GM13977 (cell line): ENCODE measurements at regions not wholly inside any gene's neighbourhood (a gene's known extent, or its start where the extent isn't known, plus 50 kb on each side); places are given as distances from the start of the nearest gene placed in this dataset.
"Not testable (repeated sequence)": the region's sequence is repeated elsewhere in the genome, so short reads cannot be mapped to it uniquely, and the experiment has no call there.

ENCODE experiments used
- DNase-seq: peaks from one replicate; pipeline ENCODE4 v3.0.0; 2012; ENCODE audit warnings: low spot score
- in situ Hi-C: fragments of 300-500 bp; cut with MboI; formaldehyde crosslinking; loops from one replicate; pipeline ENCODE4 v1.12.0; 2022; ENCODE audit warnings: low sequenced_read_pairs, low pct_unique_long_range_greater_than_20kb, mixed read lengths, inconsistent platforms; ENCODE audit not compliant: unreplicated experiment
- TF ChIP-seq, protein P1 (sequence below): IDR thresholded peaks from 2 replicates; pipeline ENCODE4 v1.5.1; 2012; ENCODE audit warnings: mild to moderate bottlenecking, control low read depth; ENCODE audit not compliant: insufficient read depth; ENCODE audit errors: extremely low read depth, missing control alignments

DNA sequence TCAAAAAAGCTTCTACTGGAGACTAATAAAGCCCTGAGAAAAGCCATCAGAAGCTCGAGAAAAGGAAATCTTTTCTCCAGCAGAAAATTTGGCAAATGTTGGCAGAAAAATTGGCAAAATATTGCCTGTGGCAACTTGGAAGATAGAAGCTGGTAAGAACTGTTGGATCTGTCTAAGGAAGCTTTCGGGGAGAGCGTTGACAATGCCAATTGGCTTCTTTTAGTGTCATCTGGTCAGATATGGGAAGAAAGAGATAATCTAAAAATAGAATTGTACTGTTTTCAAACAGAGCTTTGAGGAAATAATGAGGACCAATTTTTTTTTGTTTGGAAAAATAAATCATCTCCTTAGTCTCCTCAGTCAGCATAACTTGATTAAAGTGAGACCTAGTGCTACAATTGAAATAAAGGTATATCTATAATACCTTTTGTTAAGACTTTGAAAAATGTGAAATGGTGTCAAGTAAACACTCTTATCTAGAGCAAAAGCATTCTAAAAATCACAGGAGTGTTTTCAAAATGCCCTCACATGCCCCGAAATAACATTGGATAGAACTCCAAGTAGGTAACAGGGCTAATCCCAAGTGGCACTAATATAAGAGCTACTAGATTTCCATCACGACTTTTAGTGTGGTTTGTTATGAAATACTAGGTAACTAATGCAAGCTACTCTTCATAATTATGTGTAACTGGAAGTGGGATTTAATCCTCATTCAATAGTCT, 882.2 kb upstream of the B3GALT2 start:
- DNase-seq = no peak
- TF ChIP-seq, protein P1, sequence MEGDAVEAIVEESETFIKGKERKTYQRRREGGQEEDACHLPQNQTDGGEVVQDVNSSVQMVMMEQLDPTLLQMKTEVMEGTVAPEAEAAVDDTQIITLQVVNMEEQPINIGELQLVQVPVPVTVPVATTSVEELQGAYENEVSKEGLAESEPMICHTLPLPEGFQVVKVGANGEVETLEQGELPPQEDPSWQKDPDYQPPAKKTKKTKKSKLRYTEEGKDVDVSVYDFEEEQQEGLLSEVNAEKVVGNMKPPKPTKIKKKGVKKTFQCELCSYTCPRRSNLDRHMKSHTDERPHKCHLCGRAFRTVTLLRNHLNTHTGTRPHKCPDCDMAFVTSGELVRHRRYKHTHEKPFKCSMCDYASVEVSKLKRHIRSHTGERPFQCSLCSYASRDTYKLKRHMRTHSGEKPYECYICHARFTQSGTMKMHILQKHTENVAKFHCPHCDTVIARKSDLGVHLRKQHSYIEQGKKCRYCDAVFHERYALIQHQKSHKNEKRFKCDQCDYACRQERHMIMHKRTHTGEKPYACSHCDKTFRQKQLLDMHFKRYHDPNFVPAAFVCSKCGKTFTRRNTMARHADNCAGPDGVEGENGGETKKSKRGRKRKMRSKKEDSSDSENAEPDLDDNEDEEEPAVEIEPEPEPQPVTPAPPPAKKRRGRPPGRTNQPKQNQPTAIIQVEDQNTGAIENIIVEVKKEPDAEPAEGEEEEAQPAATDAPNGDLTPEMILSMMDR = no peak
- in situ Hi-C loops = no loop called here

DNA sequence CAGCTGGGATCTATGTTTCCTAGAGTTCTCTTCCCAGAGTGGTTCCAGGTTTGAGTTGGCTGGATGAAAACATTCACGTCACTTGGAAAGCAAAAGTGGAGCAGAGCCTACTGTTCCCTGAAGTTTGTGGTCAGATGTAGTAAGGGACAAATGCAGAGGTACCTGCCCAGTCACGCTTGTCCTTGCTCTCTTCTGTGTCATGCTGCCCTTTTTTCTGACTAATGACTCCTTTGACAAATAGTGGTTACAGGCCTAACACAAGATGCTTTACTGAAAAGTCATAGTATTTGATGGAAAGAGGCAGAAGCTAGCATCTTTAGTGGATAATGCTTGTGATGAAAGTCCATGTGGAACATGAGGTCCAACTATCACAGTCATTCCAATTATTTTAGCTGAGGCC, 881.4 kb upstream of the B3GALT2 start:
- DNase-seq = no peak
- TF ChIP-seq, protein P1 = no peak
- in situ Hi-C loops = no loop called here

DNA sequence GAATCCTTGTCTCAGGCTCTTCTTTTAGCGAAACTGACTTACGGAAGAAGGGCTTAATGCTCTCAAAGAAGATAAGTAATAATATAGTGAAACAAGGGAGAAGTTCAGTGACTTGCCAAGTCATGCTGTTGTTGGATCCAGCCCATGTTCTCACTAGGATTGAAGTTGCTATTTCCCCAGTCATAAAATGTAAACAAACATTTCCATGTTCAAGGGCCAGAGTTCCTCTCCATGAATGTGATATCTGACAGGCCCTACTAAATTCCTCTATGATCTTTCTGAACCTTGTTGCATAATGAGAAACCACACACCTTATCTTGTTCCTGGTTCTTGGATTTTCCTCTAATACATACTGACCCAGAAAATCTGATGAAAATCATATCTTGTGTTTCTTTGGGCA, 876.5 kb upstream of the B3GALT2 start:
- TF ChIP-seq, protein P1 = no peak
- DNase-seq = no peak
- in situ Hi-C loops = no loop called here

DNA sequence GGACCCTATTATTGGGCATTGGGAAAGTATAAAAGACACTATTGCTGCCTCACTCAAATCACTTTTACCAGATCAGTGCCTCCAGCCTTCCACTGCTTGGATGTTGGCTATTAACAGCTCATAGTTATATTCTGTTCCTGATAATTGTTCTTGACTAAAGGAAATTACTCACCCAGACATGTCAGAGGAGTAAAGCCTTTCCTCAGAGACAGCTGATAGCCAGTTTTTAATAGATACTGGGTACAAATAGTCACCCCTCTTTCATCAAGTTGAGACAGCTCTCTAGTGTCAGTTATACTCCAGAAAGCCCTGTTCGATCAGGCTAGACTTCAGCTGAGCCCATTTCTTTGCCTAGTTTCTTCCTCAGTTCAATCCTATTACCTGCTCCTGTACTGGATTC, 876.1 kb upstream of the B3GALT2 start:
- TF ChIP-seq, protein P1 = no peak
- no peak for DNase-seq
- in situ Hi-C loops = no loop called here

DNA sequence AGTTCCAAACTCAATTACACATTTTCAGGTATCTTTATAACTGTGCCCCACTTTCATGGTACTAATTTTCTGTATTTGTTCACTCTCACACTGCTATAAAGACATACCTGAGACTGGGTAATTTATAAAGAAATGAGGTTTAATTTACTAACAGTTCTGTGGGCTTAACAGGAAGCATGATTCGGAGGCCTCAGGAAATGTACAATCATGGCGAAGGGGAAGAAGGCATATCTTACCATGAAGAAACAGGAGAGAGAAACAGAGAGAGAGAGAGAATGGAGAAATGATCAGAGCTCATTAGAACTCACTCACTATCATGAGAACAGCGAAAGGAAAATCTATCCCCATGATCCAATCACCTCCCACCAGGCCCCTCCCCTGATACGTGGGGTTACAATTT, 874.1 kb upstream of the B3GALT2 start:
- DNase-seq = no peak
- in situ Hi-C loops = no loop called here
- TF ChIP-seq, protein P1 = no peak

DNA sequence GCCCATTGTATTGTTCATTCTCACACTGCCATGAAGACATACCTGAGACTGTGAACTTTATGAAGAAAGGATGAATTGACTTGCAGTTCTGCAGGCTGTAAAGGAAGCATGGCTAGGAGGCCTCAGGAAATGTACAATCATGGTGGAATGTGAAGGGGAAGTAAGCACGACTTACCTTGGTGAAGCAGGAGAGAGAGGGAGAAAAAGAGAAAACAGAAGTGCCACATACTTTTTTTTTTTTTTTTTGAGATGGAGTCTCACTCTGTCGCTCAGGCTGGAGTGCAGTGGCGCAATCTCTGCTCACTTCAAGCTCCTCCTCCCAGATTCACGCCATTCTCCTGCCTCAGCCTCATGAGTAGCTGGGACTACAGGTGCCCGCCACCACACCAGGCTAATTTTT, 871.9 kb upstream of the B3GALT2 start:
- DNase-seq, in situ Hi-C loops: not testable (repeated sequence)

DNA sequence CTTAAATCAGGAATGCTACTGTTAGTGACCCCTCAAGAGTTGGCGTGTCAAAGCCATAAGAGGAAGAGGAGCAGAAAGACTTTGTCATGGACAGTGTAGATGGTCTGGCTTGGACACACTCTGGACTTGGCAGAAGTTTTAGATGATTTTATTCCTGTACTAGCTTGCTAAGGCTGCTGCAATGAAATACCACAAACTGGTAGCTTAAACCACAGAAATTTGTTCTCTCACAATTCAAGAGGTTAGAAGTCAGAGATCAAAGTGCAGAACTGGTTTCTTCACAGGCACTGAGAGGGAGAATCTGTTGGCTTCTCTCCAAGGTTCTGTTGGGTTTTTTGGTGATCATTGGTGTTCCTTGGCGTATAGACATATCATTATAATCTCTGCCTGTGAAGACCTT, 869.8 kb upstream of the B3GALT2 start:
- in situ Hi-C loops = no loop called here
- TF ChIP-seq, protein P1 = no peak
- no peak for DNase-seq
